CD14-positive monocyte (primary cell): ENCODE measurements at regions not wholly inside any gene's neighbourhood (a gene's known extent, or its start where the extent isn't known, plus 50 kb on each side); places are given as distances from the start of the nearest gene placed in this dataset.

Experiments
- DNase-seq, 3 donors: peaks; one replicate each; pipeline ENCODE4 v3.0.0-alpha.2; 2011 to 2022
- H2AFZ ChIP-seq: 2 replicates; pipeline ENCODE4 v1.6.0; 2012; ENCODE audit warnings: mild to moderate bottlenecking, low read depth, low read length, inconsistent platforms; ENCODE audit not compliant: insufficient read depth, poor library complexity, severe bottlenecking
- H3K27ac ChIP-seq, 2 donors: 1 replicate in 1 of 2; 2 replicates in 1 of 2; pipeline ENCODE4 v1.5.1; 2012 to 2013; ENCODE audit warnings: low read length in 2 of 2, control low read depth in 1 of 2, inconsistent platforms in 1 of 2, low read depth in 1 of 2, mild to moderate bottlenecking in 1 of 2
- H3K27me3 ChIP-seq, 2 donors: one replicate each; pipeline versions ENCODE4 v1.6.0 to v1.6.1; 2011 to 2013; ENCODE audit warnings: low read length in 2 of 2; ENCODE audit not compliant: control insufficient read depth in 2 of 2, insufficient read depth in 2 of 2
- H3K36me3 ChIP-seq, 2 donors: replicated peaks in 1 of 2; 1 replicate in 1 of 2; 2 replicates in 1 of 2; pipeline versions ENCODE4 v1.5.1 to v1.6.1; 2012 to 2013; ENCODE audit warnings: low read length in 2 of 2, control low read depth in 1 of 2, inconsistent platforms in 1 of 2, mild to moderate bottlenecking in 1 of 2; ENCODE audit not compliant: insufficient read depth in 2 of 2, control insufficient read depth in 1 of 2
- H3K4me1 ChIP-seq, 2 donors: 1 replicate in 1 of 2; 2 replicates in 1 of 2; pipeline versions ENCODE4 v1.5.1 to v1.6.1; 2012 to 2013; ENCODE audit warnings: low read length in 2 of 2, control low read depth in 1 of 2, inconsistent platforms in 1 of 2, mild to moderate bottlenecking in 1 of 2, moderate library complexity in 1 of 2; ENCODE audit not compliant: insufficient read depth in 2 of 2, control insufficient read depth in 1 of 2
- H3K4me2 ChIP-seq: replicated peaks from 2 replicates; pipeline ENCODE3; 2012; ENCODE audit warnings: low read length, moderate library complexity, mild to moderate bottlenecking; ENCODE audit not compliant: poor library complexity, severe bottlenecking; ENCODE audit errors: extremely low read depth
- H3K4me3 ChIP-seq, 3 experiments: fragments of 200-600 bp in 1 of 3; sonication (generic) in 1 of 3; replicated peaks in 1 of 3; 1 replicate in 2 of 3; 2 replicates in 1 of 3; pipeline ENCODE4 v1.5.1; 2011 to 2013; ENCODE audit warnings: low read length in 3 of 3, mild to moderate bottlenecking in 3 of 3, control low read depth in 2 of 3, low read depth in 2 of 3, inconsistent platforms in 1 of 3, moderate library complexity in 1 of 3
- H3K79me2 ChIP-seq: 2 replicates; pipeline ENCODE4 v1.6.0; 2012; ENCODE audit warnings: mild to moderate bottlenecking, control low read depth, inconsistent platforms, low read length, moderate library complexity; ENCODE audit not compliant: insufficient read depth
- H3K9ac ChIP-seq: 2 replicates; pipeline ENCODE4 v1.6.0; 2017; ENCODE audit warnings: low read length, mild to moderate bottlenecking; ENCODE audit not compliant: insufficient read depth, poor library complexity, severe bottlenecking
- H3K9me3 ChIP-seq, 2 donors: replicated peaks in 1 of 2; 1 replicate in 1 of 2; 2 replicates in 1 of 2; pipeline versions ENCODE4 v1.5.1 to v1.6.1; 2012 to 2013; ENCODE audit warnings: low read length in 2 of 2, control low read depth in 1 of 2; ENCODE audit not compliant: control insufficient read depth in 1 of 2, insufficient read depth in 1 of 2
- H4K20me1 ChIP-seq: 2 replicates; pipeline ENCODE4 v1.6.0; 2012; ENCODE audit warnings: mild to moderate bottlenecking, low read length, control low read depth, moderate library complexity; ENCODE audit not compliant: insufficient read depth
- H3K27ac Mint-ChIP-seq, 7 donors: one replicate each; pipeline ENCODE4 v1.8.0; 2020; ENCODE audit warnings: mild to moderate bottlenecking in 7 of 7, mixed read lengths in 7 of 7, moderate library complexity in 6 of 7, inconsistent platforms in 2 of 7
- H3K27me3 Mint-ChIP-seq, 3 donors: one replicate each; pipeline ENCODE4 v1.8.0; 2021 to 2022; ENCODE audit warnings: low read depth in 3 of 3, mild to moderate bottlenecking in 3 of 3, mixed read lengths in 3 of 3, moderate library complexity in 3 of 3, inconsistent platforms in 1 of 3
- H3K36me3 Mint-ChIP-seq, 2 donors: one replicate each; pipeline ENCODE4 v1.8.0; 2020; ENCODE audit warnings: mixed read lengths in 2 of 2, inconsistent platforms in 1 of 2, mild to moderate bottlenecking in 1 of 2
- H3K4me1 Mint-ChIP-seq: one replicate; pipeline ENCODE4 v1.8.0; 2020; ENCODE audit warnings: mild to moderate bottlenecking, mixed read lengths
- H3K4me3 Mint-ChIP-seq, 2 donors: one replicate each; pipeline ENCODE4 v1.8.0; 2020; ENCODE audit warnings: mild to moderate bottlenecking in 2 of 2, mixed read lengths in 2 of 2, moderate library complexity in 1 of 2
- H3K9me3 Mint-ChIP-seq, 7 donors: one replicate each; pipeline ENCODE4 v1.8.0; 2020 to 2022; ENCODE audit warnings: mixed read lengths in 7 of 7, mild to moderate bottlenecking in 6 of 7, moderate library complexity in 6 of 7, inconsistent platforms in 2 of 7
- WGBS: methylation state at CpG from one replicate; pipeline ENCODE4 v1.1.5; 2013; ENCODE audit warnings: missing lambda C conversion rate; ENCODE audit not compliant: insufficient coverage; 5-methylcytosine and 5-hydroxymethylcytosine counted together
- intact Hi-C, 2 donors: fragments of 100-400 bp; cut with micrococcal nuclease; formaldehyde crosslinking; loops; one replicate each; pipeline versions ENCODE4 v1.15.0 to v1.15.1; 2023
- TF ChIP-seq, protein P1 (sequence below): fragments of 200-600 bp; IDR thresholded peaks from one replicate; pipeline ENCODE4 v1.8.0; 2022; ENCODE audit warnings: antibody characterized with exemption, mild to moderate bottlenecking

GRCh38 chr15:93803421-93804152 is 427.8 kb upstream of the MCTP2 start:
- Histone ChIP-seq H3K4me1 (no peaks in the 10 kb centered on the region), H3K36me3 (no peaks in the 10 kb centered on the region), H3K4me2 (no peak overlapping the region), H3K79me2 (no peaks in the 10 kb centered on the region), H4K20me1 (no peaks in the 10 kb centered on the region), H3K4me3 (no peak overlapping the region), H2AFZ (no peak overlapping the region), H3K27ac (no peak overlapping the region), H3K9ac (no peak overlapping the region), H3K27me3 (no peaks in the 10 kb centered on the region), H3K9me3 (no peaks in the 10 kb centered on the region)
- H3K4me1 Mint-ChIP-seq = peaks cover 2% of the 10 kb centered on the region
- peaks cover 0 to 3% (median 2%) of the 10 kb centered on the region in 3 donors for H3K27me3 Mint-ChIP-seq
- no peak for DNase-seq
- intact Hi-C loops = no loop called here
- H3K4me3 Mint-ChIP-seq = no peak overlapping the region
- H3K27ac Mint-ChIP-seq = no peak overlapping the region
- WGBS = 90% methylated on average over 27 of the region's 31 CpGs
- H3K9me3 Mint-ChIP-seq = no peaks in the 10 kb centered on the region
- TF ChIP-seq, protein P1, sequence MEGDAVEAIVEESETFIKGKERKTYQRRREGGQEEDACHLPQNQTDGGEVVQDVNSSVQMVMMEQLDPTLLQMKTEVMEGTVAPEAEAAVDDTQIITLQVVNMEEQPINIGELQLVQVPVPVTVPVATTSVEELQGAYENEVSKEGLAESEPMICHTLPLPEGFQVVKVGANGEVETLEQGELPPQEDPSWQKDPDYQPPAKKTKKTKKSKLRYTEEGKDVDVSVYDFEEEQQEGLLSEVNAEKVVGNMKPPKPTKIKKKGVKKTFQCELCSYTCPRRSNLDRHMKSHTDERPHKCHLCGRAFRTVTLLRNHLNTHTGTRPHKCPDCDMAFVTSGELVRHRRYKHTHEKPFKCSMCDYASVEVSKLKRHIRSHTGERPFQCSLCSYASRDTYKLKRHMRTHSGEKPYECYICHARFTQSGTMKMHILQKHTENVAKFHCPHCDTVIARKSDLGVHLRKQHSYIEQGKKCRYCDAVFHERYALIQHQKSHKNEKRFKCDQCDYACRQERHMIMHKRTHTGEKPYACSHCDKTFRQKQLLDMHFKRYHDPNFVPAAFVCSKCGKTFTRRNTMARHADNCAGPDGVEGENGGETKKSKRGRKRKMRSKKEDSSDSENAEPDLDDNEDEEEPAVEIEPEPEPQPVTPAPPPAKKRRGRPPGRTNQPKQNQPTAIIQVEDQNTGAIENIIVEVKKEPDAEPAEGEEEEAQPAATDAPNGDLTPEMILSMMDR = no peak
- H3K36me3 Mint-ChIP-seq = no peaks in the 10 kb centered on the region

GRCh38 chr15:93801206-93801605 is 430.2 kb upstream of the MCTP2 start:
- Histone ChIP-seq H3K79me2 (no peaks in the 10 kb centered on the region), H2AFZ (no peak overlapping the region), H3K4me3 (no peak overlapping the region), H4K20me1 (no peaks in the 10 kb centered on the region), H3K9me3 (no peaks in the 10 kb centered on the region), H3K36me3 (no peaks in the 10 kb centered on the region), H3K27me3 (no peaks in the 10 kb centered on the region), H3K4me2 (no peak overlapping the region), H3K4me1 (no peaks in the 10 kb centered on the region), H3K9ac (no peak overlapping the region), H3K27ac (no peak overlapping the region)
- Mint-ChIP-seq H3K4me3 (no peak overlapping the region), H3K9me3 (peaks cover 0 to 3% (median 0%) of the 10 kb centered on the region in 7 donors), H3K27me3 (peaks cover 2 to 3% (median 2%) of the 10 kb centered on the region in 3 donors), H3K27ac (no peak overlapping the region), H3K4me1 (peaks cover 2% of the 10 kb centered on the region), H3K36me3 (no peaks in the 10 kb centered on the region)
- TF ChIP-seq, protein P1 = no peak
- intact Hi-C loops = no loop called here
- no peak for DNase-seq
